Loucy (cell line): ENCODE measurements at regions not wholly inside any gene's neighbourhood (a gene's known extent, or its start where the extent isn't known, plus 50 kb on each side); places are given as distances from the start of the nearest gene placed in this dataset.
"Not testable (repeated sequence)": the region's sequence is repeated elsewhere in the genome, so short reads cannot be mapped to it uniquely, and the experiment has no call there.

Experiments
- H2AFZ ChIP-seq: fragments of 200-600 bp; sonication (generic); 2 replicates; pipeline ENCODE4 v1.6.0; 2016; ENCODE audit warnings: antibody characterized with exemption, mild to moderate bottlenecking, low read length, moderate library complexity
- H3F3A ChIP-seq: fragments of 200-600 bp; 2 replicates; pipeline ENCODE4 v1.6.0; 2016; ENCODE audit warnings: antibody characterized with exemption, low read depth, mild to moderate bottlenecking
- H3K27me3 ChIP-seq: fragments of 200-600 bp; sonication (generic); 2 replicates; pipeline ENCODE4 v1.6.1; 2014; ENCODE audit warnings: low read length, mild to moderate bottlenecking; ENCODE audit not compliant: insufficient read depth, poor library complexity, severe bottlenecking
- H3K36me3 ChIP-seq: fragments of 200-600 bp; sonication (generic); 2 replicates; pipeline ENCODE4 v1.6.1; 2016; ENCODE audit warnings: low read length; ENCODE audit not compliant: insufficient read depth
- H3K4me1 ChIP-seq: fragments of 200-600 bp; sonication (generic); 2 replicates; pipeline ENCODE4 v1.5.1; 2014; ENCODE audit warnings: low read length, mild to moderate bottlenecking; ENCODE audit not compliant: insufficient read depth, poor library complexity, severe bottlenecking
- H3K4me2 ChIP-seq: fragments of 200-600 bp; sonication (generic); 2 replicates; pipeline ENCODE4 v1.6.0; 2014; ENCODE audit warnings: antibody characterized with exemption, low read length, low read depth, mild to moderate bottlenecking; ENCODE audit not compliant: poor library complexity, severe bottlenecking
- H3K4me3 ChIP-seq: fragments of 200-600 bp; sonication (generic); 2 replicates; pipeline ENCODE4 v1.5.1; 2014; ENCODE audit warnings: low read length, mild to moderate bottlenecking, mixed read lengths; ENCODE audit not compliant: poor library complexity, severe bottlenecking
- H3K79me2 ChIP-seq: fragments of 200-600 bp; sonication (generic); 2 replicates; pipeline ENCODE4 v1.6.1; 2014; ENCODE audit warnings: low read length; ENCODE audit not compliant: insufficient read depth
- H3K9ac ChIP-seq: fragments of 200-600 bp; sonication (generic); 2 replicates; pipeline ENCODE4 v1.6.0; 2014; ENCODE audit warnings: mild to moderate bottlenecking, low read depth, low read length, moderate library complexity; ENCODE audit not compliant: poor library complexity, severe bottlenecking
- H3K9me2 ChIP-seq: fragments of 200-600 bp; sonication (generic); replicated peaks from 2 replicates; pipeline ENCODE4 v1.6.1; 2016; ENCODE audit warnings: low read depth, low read length, mixed read lengths
- H3K9me3 ChIP-seq: fragments of 200-600 bp; sonication (generic); 2 replicates; pipeline ENCODE4 v1.6.1; 2014; ENCODE audit warnings: mild to moderate bottlenecking, antibody characterized with exemption, low read length, low read depth; ENCODE audit not compliant: insufficient read depth
- H4K20me1 ChIP-seq: fragments of 200-600 bp; sonication (generic); 2 replicates; pipeline ENCODE4 v1.6.0; 2014; ENCODE audit warnings: antibody characterized with exemption, low read length, mild to moderate bottlenecking; ENCODE audit not compliant: insufficient read depth, poor library complexity, severe bottlenecking
- CTCF ChIP-seq: fragments of 200-600 bp; sonication (generic); conservative IDR thresholded peaks from 2 replicates; pipeline ENCODE4 v1.5.1; 2014; ENCODE audit warnings: mild to moderate bottlenecking, antibody characterized with exemption, low read length
- EZH2phosphoT487 ChIP-seq: fragments of 200-600 bp; IDR thresholded peaks from 2 replicates; pipeline ENCODE4 v1.6.1; 2018; ENCODE audit warnings: antibody characterized with exemption, mild to moderate bottlenecking, moderate library complexity, borderline replicate concordance

- no peaks in the 10 kb centered on the region for H3K4me1 ChIP-seq
- H3K36me3 ChIP-seq, result no peaks in the 10 kb centered on the region
- H3K9me2 ChIP-seq, result no peaks in the 10 kb centered on the region
- H3K4me2 ChIP-seq, result no peak overlapping the region
- no peak overlapping the region for H3K4me3 ChIP-seq
- no peaks in the 10 kb centered on the region for H3K9me3 ChIP-seq
- no peak overlapping the region for H2AFZ ChIP-seq
- H3K9ac ChIP-seq, result no peak overlapping the region
- no peaks in the 10 kb centered on the region for H3F3A ChIP-seq
- no peaks in the 10 kb centered on the region for H3K27me3 ChIP-seq
- H3K79me2 ChIP-seq, result no peaks in the 10 kb centered on the region
- no peak for TF ChIP-seq CTCF
- no peak for TF ChIP-seq EZH2phosphoT487
- no peaks in the 10 kb centered on the region for H4K20me1 ChIP-seq
Measured at GRCh38 chr9:24210641-24211040, 335.1 kb downstream of the IZUMO3 start.

GRCh38 chr9:24189986-24190385, 355.7 kb downstream of the IZUMO3 start:
- H3K9me3 ChIP-seq, result no peaks in the 10 kb centered on the region
- no peaks in the 10 kb centered on the region for H3K9me2 ChIP-seq
- no peaks in the 10 kb centered on the region for H3F3A ChIP-seq
- H3K9ac ChIP-seq, result no peak overlapping the region
- H3K4me3 ChIP-seq, result no peak overlapping the region
- H2AFZ ChIP-seq, result no peak overlapping the region
- no peaks in the 10 kb centered on the region for H3K4me1 ChIP-seq
- no peaks in the 10 kb centered on the region for H3K79me2 ChIP-seq
- H4K20me1 ChIP-seq, result no peaks in the 10 kb centered on the region
- H3K4me2 ChIP-seq, result no peak overlapping the region
- TF ChIP-seq EZH2phosphoT487 (no peak), CTCF (no peak)
- no peaks in the 10 kb centered on the region for H3K27me3 ChIP-seq
- no peaks in the 10 kb centered on the region for H3K36me3 ChIP-seq

- not testable (repeated sequence) for H3F3A ChIP-seq, H3K4me2 ChIP-seq, H4K20me1 ChIP-seq, H2AFZ ChIP-seq, H3K79me2 ChIP-seq, H3K36me3 ChIP-seq, H3K9ac ChIP-seq, H3K27me3 ChIP-seq, H3K4me1 ChIP-seq, H3K9me3 ChIP-seq, H3K9me2 ChIP-seq, H3K4me3 ChIP-seq
Measured at GRCh38 chr9:24180572-24180971, 354.5 kb upstream of the ELAVL2 start.

- Histone ChIP-seq H2AFZ (no peak overlapping the region), H3K79me2 (no peaks in the 10 kb centered on the region), H3K4me1 (no peaks in the 10 kb centered on the region), H3K9me2 (no peaks in the 10 kb centered on the region), H4K20me1 (no peaks in the 10 kb centered on the region), H3K4me3 (no peak overlapping the region), H3K27me3 (no peaks in the 10 kb centered on the region), H3K36me3 (no peaks in the 10 kb centered on the region), H3F3A (no peaks in the 10 kb centered on the region), H3K4me2 (no peak overlapping the region), H3K9ac (no peak overlapping the region), H3K9me3 (no peaks in the 10 kb centered on the region)
- TF ChIP-seq EZH2phosphoT487 (no peak), CTCF (no peak)
Measured at GRCh38 chr9:24144796-24145195, 318.8 kb upstream of the ELAVL2 start.

GRCh38 chr9:24135072-24135471, 309.0 kb upstream of the ELAVL2 start:
- H3K79me2 ChIP-seq, H4K20me1 ChIP-seq, H3K9me3 ChIP-seq, H3K36me3 ChIP-seq, H2AFZ ChIP-seq, H3K4me3 ChIP-seq, H3K4me1 ChIP-seq, H3K9ac ChIP-seq, H3K4me2 ChIP-seq, H3K27me3 ChIP-seq, H3F3A ChIP-seq, H3K9me2 ChIP-seq: not testable (repeated sequence)
